PC-3 (cell line): ENCODE measurements at regions not wholly inside any gene's neighbourhood (a gene's known extent, or its start where the extent isn't known, plus 50 kb on each side); places are given as distances from the start of the nearest gene placed in this dataset.

Experiments used
- ATAC-seq: fragments of 200-7000 bp; cut with Tn5 transposase; 2 replicates; pipeline ENCODE4 v1.9.1; 2020; ENCODE audit warnings: mild to moderate bottlenecking, moderate library complexity
- BruUV-seq: library from RNA; stranded (reverse); fragments of 400-500 nt; replicated peaks from 2 replicates; lab custom pipeline; 2021; lab: Mats Ljungman, UMichigan
- CTCF ChIA-PET: fragments of 300-600 bp; sonication (Branson Sonifier 250); formaldehyde crosslinking; loops from one replicate; lab custom pipeline; 2022; ENCODE audit warnings: antibody characterized with exemption; lab: Charles Lee
- POLR2A ChIA-PET: fragments of 300-600 bp; sonication (Branson Sonifier 250); formaldehyde crosslinking; loops from one replicate; lab custom pipeline; 2022; ENCODE audit warnings: antibody characterized with exemption; ENCODE audit not compliant: unreplicated experiment; lab: Charles Lee
- DNase-seq: peaks from one replicate; pipeline ENCODE4 v3.0.0-alpha.2; 2015
- H2AFZ ChIP-seq: fragments of 300-600 bp; sonication (generic); 2 replicates; pipeline ENCODE4 v1.6.0; 2016; ENCODE audit warnings: antibody characterized with exemption, low read length
- H3F3A ChIP-seq: fragments of 300-600 bp; sonication (generic); one replicate; pipeline ENCODE4 v1.6.0; 2017; ENCODE audit warnings: antibody characterized with exemption, low read length, control low read depth, mild to moderate bottlenecking; ENCODE audit not compliant: unreplicated experiment
- H3K27ac ChIP-seq: fragments of 300-600 bp; sonication (generic); 2 replicates; pipeline ENCODE4 v1.5.1; 2016; ENCODE audit warnings: mild to moderate bottlenecking, low read length
- H3K27me3 ChIP-seq: fragments of 300-600 bp; sonication (generic); 2 replicates; pipeline ENCODE4 v1.6.1; 2016; ENCODE audit warnings: low read length, mixed read lengths
- H3K36me3 ChIP-seq: fragments of 300-600 bp; sonication (generic); 2 replicates; pipeline ENCODE4 v1.6.1; 2016; ENCODE audit warnings: low read depth, mixed run types, low read length, mixed read lengths
- H3K4me1 ChIP-seq: fragments of 300-600 bp; sonication (generic); 2 replicates; pipeline ENCODE4 v1.5.1; 2016; ENCODE audit warnings: low read length; ENCODE audit not compliant: insufficient read depth
- H3K4me2 ChIP-seq: fragments of 300-600 bp; sonication (generic); 2 replicates; pipeline ENCODE4 v1.6.0; 2016; ENCODE audit warnings: low read length
- H3K4me3 ChIP-seq: fragments of 300-600 bp; sonication (generic); 2 replicates; pipeline ENCODE4 v1.5.1; 2016; ENCODE audit warnings: mild to moderate bottlenecking, low read length, mixed read lengths
- H3K79me2 ChIP-seq: fragments of 300-600 bp; sonication (generic); 2 replicates; pipeline ENCODE4 v1.6.1; 2017; ENCODE audit warnings: low read length, mixed read lengths
- H3K9ac ChIP-seq: fragments of 300-600 bp; sonication (generic); 2 replicates; pipeline ENCODE4 v1.6.0; 2016; ENCODE audit warnings: mild to moderate bottlenecking, low read length
- H3K9me2 ChIP-seq: fragments of 300-600 bp; sonication (generic); replicated peaks from 2 replicates; pipeline ENCODE4 v1.6.1; 2016; ENCODE audit warnings: mixed run types, low read length, mixed read lengths
- H3K9me3 ChIP-seq: fragments of 300-600 bp; sonication (generic); 2 replicates; pipeline ENCODE4 v1.6.1; 2016; ENCODE audit warnings: low read length, mixed read lengths
- H4K20me1 ChIP-seq: fragments of 300-600 bp; sonication (generic); 2 replicates; pipeline ENCODE4 v1.6.1; 2016; ENCODE audit warnings: low read length, mixed read lengths
- EZH2 ChIP-seq: fragments of 300-600 bp; sonication (generic); IDR thresholded peaks from one replicate; pipeline ENCODE4 v1.6.1; 2017; ENCODE audit warnings: antibody characterized with exemption, mild to moderate bottlenecking, low read length; ENCODE audit not compliant: unreplicated experiment
- EZH2phosphoT487 ChIP-seq: fragments of 300-600 bp; sonication (generic); IDR thresholded peaks from 2 replicates; pipeline ENCODE4 v1.6.1; 2018; ENCODE audit warnings: mild to moderate bottlenecking, antibody characterized with exemption, low read length, borderline replicate concordance
- intact Hi-C: fragments of 100-400 bp; cut with micrococcal nuclease; formaldehyde crosslinking; loops from 2 replicates; pipeline ENCODE4 v1.9.0; 2023
- TF ChIP-seq, protein P1 (sequence below): fragments of 300-600 bp; sonication (generic); conservative IDR thresholded peaks from 2 replicates; pipeline ENCODE4 v1.5.1; 2017; ENCODE audit warnings: antibody characterized with exemption, low read depth, mild to moderate bottlenecking, low read length

DNA sequence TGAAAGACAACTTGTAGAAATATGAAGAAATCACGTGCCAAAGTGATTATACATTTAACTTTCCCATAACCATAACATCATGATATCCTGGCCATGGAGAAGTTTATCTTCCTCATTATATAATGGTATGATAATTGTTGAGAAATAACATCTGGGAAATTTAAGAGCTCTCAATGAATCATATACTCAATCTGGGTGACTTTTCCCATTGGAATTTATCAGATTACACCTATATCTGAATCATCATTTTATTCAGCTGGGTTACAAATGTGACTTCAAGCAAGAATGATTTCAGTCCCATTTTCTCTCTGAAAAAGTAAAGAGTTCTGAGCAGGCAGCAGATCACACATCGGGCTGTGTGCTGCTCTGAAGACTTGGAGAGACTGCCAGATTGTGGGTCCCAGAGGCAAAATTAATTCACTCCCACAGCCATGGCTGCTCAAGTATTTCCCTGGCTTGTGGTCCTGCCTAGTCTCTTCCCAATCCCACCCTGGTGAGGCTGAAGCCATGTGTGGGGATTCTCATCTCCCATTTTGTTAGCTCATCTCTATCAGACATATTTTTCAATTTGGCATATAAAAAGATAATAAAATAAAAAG lies 278.0 kb downstream of the MRPL39 start:
- no peaks in the 10 kb centered on the region for H3F3A ChIP-seq
- no peak overlapping the region for H3K4me3 ChIP-seq
- H2AFZ ChIP-seq = 0 out of 2 replicates have a peak overlapping the region, but pooled peaks have one; percentile 44
- no peaks in the 10 kb centered on the region for H3K9me2 ChIP-seq
- peaks cover 32% of the 10 kb centered on the region for H3K4me1 ChIP-seq
- no peaks in the 10 kb centered on the region for H4K20me1 ChIP-seq
- no TSS peak for BruUV-seq
- no peaks in the 10 kb centered on the region for H3K36me3 ChIP-seq
- H3K9ac ChIP-seq = peak overlapping the region; percentile 41; the same call in 1 of the 2 replicates
- H3K79me2 ChIP-seq = no peaks in the 10 kb centered on the region
- H3K9me3 ChIP-seq = no peaks in the 10 kb centered on the region
- H3K27me3 ChIP-seq = no peaks in the 10 kb centered on the region
- CTCF ChIA-PET = interaction anchor here (1.0 to 1.9 kb wide), 3 partner anchors 32 to 57 kb away, joined by 4 to 7 read pairs (median 5); no protein-coding TSS in a partner anchor
- peak overlapping the region; percentile 51 for H3K4me2 ChIP-seq
- intact Hi-C loops = loop anchor here (1.0 to 5.0 kb wide), 2 partner anchors 41 to 162 kb away; no protein-coding TSS in a partner anchor
- DNase-seq = peak; percentile 91
- ATAC-seq = peak; percentile 76
- peak overlapping the region; percentile 80 for H3K27ac ChIP-seq
- POLR2A ChIA-PET = interaction anchor here (0.6 to 0.7 kb wide), 2 partner anchors 44 to 547 kb away, joined by 3 to 5 read pairs; no protein-coding TSS in a partner anchor
- TF ChIP-seq, protein P1, sequence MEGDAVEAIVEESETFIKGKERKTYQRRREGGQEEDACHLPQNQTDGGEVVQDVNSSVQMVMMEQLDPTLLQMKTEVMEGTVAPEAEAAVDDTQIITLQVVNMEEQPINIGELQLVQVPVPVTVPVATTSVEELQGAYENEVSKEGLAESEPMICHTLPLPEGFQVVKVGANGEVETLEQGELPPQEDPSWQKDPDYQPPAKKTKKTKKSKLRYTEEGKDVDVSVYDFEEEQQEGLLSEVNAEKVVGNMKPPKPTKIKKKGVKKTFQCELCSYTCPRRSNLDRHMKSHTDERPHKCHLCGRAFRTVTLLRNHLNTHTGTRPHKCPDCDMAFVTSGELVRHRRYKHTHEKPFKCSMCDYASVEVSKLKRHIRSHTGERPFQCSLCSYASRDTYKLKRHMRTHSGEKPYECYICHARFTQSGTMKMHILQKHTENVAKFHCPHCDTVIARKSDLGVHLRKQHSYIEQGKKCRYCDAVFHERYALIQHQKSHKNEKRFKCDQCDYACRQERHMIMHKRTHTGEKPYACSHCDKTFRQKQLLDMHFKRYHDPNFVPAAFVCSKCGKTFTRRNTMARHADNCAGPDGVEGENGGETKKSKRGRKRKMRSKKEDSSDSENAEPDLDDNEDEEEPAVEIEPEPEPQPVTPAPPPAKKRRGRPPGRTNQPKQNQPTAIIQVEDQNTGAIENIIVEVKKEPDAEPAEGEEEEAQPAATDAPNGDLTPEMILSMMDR = no peak
- TF ChIP-seq EZH2phosphoT487 = no peak
- TF ChIP-seq EZH2 = no peak

DNA sequence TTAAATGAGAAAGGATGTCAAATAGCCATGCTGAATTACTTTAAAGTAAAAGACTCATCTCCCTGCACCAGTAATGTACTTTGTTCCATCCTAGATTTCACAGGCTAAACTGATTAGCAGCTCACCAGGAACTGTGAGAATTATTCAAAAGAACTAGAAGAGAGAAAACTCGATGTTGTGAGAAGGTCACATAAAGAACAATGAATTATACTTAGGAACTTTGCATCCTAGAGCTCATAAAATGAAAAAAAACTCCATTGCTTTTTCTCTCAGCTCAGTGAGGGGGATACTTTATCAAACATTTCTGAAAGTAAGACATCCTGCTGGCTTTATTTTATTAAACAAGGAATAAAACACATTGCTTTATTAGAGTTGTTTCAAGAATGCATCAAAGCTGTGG lies 278.5 kb downstream of the MRPL39 start:
- no peaks in the 10 kb centered on the region for H4K20me1 ChIP-seq
- peak overlapping the region; percentile 51 for H3K4me2 ChIP-seq
- TF ChIP-seq, protein P1 = no peak
- TF ChIP-seq EZH2 (no peak), EZH2phosphoT487 (no peak)
- no peaks in the 10 kb centered on the region for H3K36me3 ChIP-seq
- no peaks in the 10 kb centered on the region for H3K9me3 ChIP-seq
- H3F3A ChIP-seq = no peaks in the 10 kb centered on the region
- no peak overlapping the region for H3K4me3 ChIP-seq
- H3K27ac ChIP-seq = peak overlapping the region; percentile 80
- DNase-seq (no peak), ATAC-seq (no peak)
- BruUV-seq = TSS peak; percentile 86
- intact Hi-C loops = loop anchor here (1.0 to 5.0 kb wide), 2 partner anchors 42 to 161 kb away; no protein-coding TSS in a partner anchor
- H2AFZ ChIP-seq = no peak overlapping the region
- H3K79me2 ChIP-seq = no peaks in the 10 kb centered on the region
- ChIA-PET CTCF (interaction anchor here (1.0 to 1.9 kb wide), 3 partner anchors 32 to 57 kb away, joined by 4 to 7 read pairs (median 5); no protein-coding TSS in a partner anchor), POLR2A (interaction anchor here (0.6 to 0.7 kb wide), 2 partner anchors 45 to 546 kb away, joined by 3 to 5 read pairs; no protein-coding TSS in a partner anchor)
- no peaks in the 10 kb centered on the region for H3K27me3 ChIP-seq
- H3K9me2 ChIP-seq = no peaks in the 10 kb centered on the region
- H3K4me1 ChIP-seq = peaks cover 28% of the 10 kb centered on the region
- H3K9ac ChIP-seq = peak overlapping the region; percentile 41

DNA sequence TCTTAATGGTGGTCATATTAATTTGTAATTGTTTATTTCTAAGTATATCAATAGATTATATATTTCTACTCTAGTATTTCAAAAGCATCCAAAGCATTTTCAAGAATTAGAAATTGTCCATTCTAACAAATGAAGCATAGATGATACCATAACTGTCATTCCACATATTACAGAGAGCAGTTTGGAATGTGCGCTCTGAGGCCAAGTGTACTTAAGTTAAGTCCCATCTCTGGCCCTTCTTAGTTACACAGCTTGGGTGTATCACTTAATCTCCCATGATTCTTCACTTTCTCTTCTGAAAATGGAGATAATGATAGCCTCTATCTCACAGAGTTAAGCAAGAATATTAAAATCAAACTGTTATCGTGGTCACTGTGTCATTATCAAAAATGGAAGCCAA lies 281.1 kb downstream of the MRPL39 start:
- H3K4me3 ChIP-seq = no peak overlapping the region
- TF ChIP-seq EZH2 (no peak), EZH2phosphoT487 (no peak)
- TF ChIP-seq, protein P1 = no peak
- no peak for ATAC-seq
- H3K9ac ChIP-seq = no peak overlapping the region
- POLR2A ChIA-PET = no interaction called here
- BruUV-seq = no TSS peak
- H3K9me3 ChIP-seq = no peaks in the 10 kb centered on the region
- H3K79me2 ChIP-seq = no peaks in the 10 kb centered on the region
- H3K9me2 ChIP-seq = no peaks in the 10 kb centered on the region
- no peaks in the 10 kb centered on the region for H4K20me1 ChIP-seq
- no peaks in the 10 kb centered on the region for H3K27me3 ChIP-seq
- peaks cover 28% of the 10 kb centered on the region for H3K4me1 ChIP-seq
- H2AFZ ChIP-seq = no peak overlapping the region
- DNase-seq = no peak
- H3K4me2 ChIP-seq = no peak overlapping the region
- intact Hi-C loops = loop anchor here (5.0 kb wide), 1 partner anchor 159 kb away; no protein-coding TSS in a partner anchor
- H3K27ac ChIP-seq = no peak overlapping the region
- no peaks in the 10 kb centered on the region for H3F3A ChIP-seq
- CTCF ChIA-PET = no interaction called here
- H3K36me3 ChIP-seq = no peaks in the 10 kb centered on the region
